HG03469 (cell line): ENCODE measurements at regions not wholly inside any gene's neighbourhood (a gene's known extent, or its start where the extent isn't known, plus 50 kb on each side); places are given as distances from the start of the nearest gene placed in this dataset.

Experiments used
- ATAC-seq: cut with Tn5 transposase; IDR thresholded peaks from one replicate; pipeline ENCODE4 v1.9.1; 2021; ENCODE audit warnings: mild to moderate bottlenecking, moderate library complexity, moderate number of reproducible peaks; ENCODE audit not compliant: unreplicated experiment

GRCh38 chr5:76030343-76030742 is 52.8 kb upstream of the SV2C start:
- no peak for ATAC-seq

DNA sequence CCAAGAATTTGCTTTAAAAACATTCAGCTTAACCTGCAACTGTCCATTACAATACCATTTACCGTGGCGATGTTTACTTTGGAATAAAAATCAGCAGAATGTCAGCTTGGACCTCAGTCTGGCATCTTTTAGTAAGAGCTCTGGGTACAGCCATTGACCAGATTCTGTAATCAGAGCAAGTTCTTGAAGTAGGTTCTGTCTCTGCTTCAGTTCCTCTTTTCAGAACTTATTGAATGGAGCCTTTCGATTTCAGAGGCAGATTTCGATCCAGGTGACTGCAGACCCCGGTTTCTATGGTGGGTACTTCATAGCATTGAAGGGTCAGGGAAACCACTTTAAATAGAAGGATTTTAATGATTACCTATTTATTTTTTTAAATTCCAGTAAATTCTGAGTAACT is 53.4 kb upstream of the SV2C start:
- ATAC-seq: no peak

- no peak for ATAC-seq
These were observed 57.4 kb upstream of the SV2C start for GRCh38 chr5:76025790-76026189.

DNA sequence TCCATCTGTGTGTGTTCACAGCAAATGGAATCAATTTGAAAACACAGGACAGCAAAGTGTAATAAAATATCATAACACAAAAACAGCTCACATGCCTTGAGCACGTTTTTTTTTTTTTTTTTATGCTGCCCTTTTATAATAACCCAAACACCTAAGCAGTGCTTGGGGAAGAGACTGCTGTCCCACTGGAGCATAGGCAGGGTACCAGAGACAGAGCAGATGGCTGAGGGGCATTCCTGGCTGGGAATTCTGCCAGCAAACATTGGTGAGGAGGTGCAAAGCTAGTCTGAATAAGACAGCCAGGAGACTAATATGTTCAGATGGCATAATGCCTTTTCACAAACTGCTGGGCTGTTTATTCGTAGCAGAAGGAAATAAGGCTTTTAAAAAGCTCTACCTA is 58.1 kb upstream of the SV2C start:
- no peak for ATAC-seq

DNA sequence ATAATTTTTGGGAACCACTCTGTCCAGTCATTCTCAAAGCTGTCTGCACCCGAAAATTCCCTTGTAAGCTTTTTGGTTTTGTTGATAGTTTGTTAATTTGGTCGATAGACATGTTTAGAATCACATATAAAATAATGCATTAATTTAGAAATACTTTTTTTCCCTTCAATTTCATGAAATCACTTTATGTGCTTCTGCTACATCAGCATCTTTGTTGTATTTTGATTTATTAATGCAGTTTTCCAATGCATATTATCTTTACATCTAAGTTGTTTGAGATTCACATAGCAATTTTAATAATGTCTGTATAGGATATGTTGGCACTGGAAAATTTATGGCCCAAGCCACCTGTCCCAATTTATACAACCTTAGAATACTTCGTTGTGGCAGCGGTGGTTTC is 60.6 kb upstream of the SV2C start:
- ATAC-seq: no peak

DNA sequence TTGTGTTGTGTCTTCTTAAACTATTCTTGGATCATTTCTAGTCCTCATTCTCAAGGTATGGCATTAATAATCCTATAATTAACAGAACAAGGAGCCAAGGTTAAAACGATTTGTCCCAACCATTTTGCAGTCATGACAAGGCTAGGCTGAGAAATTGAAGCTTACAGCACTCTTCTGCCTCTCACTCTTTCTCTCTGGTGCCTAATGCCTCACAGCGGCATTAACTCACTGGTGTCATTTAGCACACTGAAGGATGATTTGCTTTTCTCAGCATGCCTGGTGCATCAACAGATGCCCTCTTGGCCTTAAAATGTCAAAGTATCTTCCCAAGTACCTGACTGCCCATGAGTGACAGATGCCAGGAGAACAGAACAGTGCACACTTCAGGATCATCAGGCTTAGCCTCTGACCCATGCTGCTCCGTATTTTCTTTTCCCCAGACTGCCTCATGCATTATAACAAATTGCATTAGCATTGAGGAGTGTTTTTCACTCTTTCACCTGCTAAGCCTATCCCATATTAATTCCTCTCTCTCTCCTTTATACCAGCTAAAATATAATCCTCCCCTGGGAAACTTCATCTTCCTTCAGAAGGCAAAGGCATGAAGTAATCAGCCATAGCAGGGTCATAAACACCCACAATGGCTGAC is 61.1 kb upstream of the SV2C start:
- ATAC-seq: no peak

DNA sequence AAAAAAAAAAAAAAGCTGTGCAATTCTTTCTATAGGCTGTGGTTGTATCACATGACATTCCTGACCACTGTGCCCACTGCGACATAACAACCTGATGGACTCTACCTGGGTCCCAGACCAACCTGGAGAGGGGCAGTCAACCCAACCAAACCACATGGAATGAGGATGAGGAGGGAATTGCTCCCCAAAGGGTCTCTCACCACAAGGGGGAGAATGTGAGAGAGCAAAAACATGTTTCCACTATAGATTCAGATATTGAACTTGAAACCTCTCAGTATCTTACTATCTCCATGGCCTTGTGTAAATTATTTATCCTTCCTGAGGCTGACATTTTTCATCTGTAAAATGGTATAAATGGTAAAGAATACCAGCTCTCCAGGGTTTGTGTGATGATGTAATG is 66.9 kb upstream of the SV2C start:
- ATAC-seq: no peak

DNA sequence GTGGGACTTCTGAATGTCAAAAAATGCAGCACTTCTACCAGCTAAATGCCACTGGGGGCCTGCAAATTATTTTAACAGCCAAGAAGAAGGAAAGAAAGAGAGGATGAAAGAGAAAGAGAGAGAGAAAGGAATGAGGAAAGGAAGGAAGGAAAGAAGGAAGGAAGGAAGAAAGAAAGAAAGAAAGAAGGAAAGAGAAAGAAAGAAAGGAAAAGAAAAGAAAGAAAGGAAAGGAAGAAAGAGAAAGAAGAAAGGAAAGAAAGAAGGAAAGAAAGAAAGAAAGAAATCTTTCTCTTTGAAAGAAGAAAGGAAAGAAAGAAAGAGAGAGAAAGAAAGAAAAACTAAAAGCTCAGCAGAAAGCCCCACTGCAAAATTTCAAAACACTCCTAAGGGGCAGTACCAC is 69.2 kb upstream of the SV2C start:
- ATAC-seq: no peak

- ATAC-seq: no peak
These were observed 75.3 kb upstream of the SV2C start for GRCh38 chr5:76007904-76008303.

DNA sequence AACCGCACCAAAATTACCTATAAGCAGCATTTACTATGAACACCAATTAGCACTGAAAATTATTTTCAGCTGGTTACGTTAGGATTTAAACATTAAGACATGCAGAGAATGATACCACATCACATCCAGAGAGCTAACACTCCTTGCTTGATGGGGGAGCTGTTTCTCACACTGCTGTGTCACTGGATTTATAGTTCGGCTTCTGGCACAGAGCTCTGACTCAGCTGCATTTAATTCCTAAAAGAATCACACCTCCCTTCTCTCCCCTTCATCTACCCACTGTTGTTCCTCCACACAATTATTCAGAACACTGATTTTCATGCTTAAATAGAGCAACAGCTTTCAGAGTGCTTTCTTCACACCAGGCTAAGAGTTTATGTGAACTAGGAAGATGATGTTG is 82.6 kb upstream of the SV2C start:
- no peak for ATAC-seq

DNA sequence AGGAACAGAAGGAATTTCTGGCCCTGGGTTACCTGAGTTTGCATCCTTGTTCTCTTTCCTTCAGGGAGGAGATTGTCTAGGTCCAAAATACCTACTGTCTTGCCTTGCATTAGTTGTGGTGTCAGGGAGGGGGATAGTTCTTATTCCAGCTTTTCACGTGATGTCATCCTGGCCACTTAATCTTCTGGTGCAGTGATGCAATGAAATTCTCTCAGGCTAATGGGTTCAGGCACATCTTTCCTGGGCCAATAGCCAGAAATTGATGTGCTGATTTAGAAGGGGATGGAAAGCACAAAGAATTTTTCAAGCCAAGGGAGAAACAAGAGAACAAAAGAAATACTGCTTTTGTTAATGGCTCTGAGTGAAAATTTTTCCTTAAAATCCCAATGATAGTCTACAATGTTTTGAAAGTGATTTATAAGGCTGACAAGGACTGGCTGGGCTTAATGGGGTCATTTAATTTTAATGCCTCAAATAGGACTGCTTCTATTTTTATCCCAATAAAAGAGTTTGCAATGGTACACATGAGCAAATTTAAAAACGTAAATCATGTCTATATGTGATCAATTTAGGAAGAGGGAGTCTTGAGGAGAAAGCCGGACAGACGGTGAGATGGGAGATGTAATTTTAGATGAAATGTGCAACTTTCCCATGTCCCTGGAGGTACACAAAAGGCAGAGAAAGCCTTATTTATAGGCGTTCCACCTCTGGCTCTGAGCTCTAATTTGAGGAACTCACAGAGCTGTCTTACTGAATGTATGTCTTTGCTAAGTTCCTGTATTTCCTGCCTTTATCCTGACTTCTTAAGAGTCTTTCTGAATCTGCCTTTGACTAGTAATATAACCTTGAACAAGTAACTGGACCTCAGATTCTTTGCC is 89.3 kb upstream of the SV2C start:
- ATAC-seq: no peak

DNA sequence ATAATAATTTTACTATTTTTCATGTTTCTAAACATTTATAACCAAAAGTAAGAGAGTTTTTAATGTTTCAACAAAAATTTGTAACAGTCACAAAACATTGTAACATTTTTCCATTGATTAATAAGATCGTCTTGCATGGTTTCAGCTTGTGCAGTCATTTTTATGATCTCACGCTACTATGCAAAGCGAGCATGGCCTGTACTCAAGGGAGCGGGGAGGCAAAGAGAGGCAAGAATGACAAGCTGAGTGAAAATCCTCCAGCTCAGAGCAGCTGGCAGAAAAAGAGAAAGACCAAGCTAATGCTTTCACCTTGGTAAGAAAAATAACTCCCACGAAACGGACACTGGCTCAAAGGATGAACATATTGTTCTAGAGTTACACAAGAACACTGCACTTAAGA is 90.0 kb upstream of the SV2C start:
- no peak for ATAC-seq

GRCh38 chr5:75992753-75993152 is 90.4 kb upstream of the SV2C start:
- no peak for ATAC-seq

DNA sequence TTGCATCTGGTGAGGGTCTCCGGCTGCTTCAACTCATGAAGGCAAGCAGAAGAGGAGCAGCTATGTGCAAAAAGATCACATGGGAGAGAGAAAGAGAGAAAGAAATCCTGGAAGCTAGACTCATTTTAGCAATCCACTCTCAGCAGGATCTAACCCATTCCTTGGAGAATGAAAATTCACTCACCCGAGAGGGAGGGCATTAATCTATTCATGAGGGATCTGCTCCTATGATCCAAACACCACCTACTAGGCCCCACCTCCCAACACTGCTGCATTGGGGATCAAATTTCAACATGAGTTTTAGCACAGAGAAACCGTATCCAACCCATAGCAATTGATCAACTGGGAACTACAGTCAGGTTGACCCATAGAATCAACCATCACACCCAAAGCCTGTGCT is 98.1 kb upstream of the SV2C start:
- ATAC-seq: no peak

- no peak for ATAC-seq
These were observed 107.7 kb upstream of the SV2C start for GRCh38 chr5:75975496-75975895.

- ATAC-seq: no peak
These were observed 117.9 kb upstream of the SV2C start for GRCh38 chr5:75965292-75965691.

DNA sequence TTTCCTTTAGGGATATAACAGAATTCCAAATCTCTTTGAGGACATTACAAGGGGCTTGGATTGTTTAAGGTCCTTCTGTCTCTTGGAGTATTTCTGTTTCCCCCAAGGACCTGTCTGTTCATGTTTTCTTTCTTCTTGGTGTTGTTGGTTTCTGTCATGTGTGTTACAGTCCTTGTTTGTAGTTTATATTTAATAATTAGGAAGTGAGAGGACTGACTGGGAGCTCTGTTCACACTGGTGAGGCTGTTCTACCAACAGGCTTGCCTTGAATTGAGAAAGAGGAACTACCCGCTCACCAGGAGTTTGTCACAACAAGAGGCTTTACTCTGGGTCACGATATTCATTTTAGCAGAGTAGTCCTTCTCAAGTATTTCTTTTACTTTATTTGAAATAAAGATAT is 119.2 kb upstream of the SV2C start:
- ATAC-seq: no peak

DNA sequence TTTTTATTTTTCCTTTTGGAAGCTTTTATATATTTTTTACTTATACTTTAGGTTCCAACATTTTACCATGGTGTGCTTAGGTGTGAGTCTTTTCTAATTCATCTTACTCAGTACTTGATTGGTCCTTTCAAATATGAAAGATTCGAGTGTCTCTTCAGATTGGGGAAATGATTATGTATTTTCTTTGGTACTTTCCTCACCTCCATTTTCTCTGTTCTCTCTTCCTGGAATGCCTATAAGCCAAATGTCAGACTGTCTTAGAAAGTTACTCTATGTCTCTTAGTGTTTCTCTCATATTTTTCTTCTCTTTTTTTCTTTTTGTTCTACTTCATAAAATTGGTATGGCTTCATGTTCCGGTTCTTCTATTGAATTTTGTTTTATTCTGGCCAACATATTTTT is 119.6 kb upstream of the SV2C start:
- ATAC-seq: no peak

DNA sequence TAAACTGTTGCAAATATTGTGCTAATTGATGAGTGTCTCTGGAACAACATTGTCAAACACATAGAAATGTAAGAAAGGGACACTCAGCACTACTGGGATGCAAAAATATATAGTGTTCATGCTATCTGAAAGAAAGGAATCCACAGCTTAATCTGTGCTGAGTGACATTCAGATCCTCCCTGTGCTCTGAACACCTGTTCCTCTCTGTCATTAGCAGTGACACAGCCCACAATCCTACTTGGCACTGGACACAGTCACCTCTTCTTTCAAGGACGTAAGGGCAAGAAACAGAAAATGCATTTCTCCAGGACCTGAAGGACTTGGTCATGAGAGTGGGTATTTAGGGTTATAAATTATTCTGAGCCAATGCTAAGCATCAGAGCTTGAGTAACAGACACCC is 121.4 kb upstream of the SV2C start:
- no peak for ATAC-seq

DNA sequence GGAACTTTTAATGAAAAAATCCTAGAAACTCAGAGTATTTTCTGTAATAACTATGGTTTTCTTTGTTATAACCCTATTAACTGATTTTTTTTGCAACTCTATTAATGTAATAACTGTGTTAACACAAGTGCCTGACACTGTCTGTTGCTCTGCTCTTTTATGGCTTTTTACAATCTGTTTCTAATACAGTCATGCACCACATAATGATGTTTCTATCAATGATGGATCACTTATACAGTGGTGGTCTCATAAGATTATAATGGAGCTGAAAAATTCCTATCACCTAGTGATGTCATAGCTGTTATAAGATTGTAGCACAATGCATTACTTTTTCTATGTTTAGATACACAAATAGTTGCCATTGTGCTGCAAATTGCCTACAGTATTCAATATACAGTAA is 123.1 kb upstream of the SV2C start:
- ATAC-seq: no peak

- ATAC-seq: no peak
These were observed 130.2 kb upstream of the SV2C start for GRCh38 chr5:75952963-75953362.

DNA sequence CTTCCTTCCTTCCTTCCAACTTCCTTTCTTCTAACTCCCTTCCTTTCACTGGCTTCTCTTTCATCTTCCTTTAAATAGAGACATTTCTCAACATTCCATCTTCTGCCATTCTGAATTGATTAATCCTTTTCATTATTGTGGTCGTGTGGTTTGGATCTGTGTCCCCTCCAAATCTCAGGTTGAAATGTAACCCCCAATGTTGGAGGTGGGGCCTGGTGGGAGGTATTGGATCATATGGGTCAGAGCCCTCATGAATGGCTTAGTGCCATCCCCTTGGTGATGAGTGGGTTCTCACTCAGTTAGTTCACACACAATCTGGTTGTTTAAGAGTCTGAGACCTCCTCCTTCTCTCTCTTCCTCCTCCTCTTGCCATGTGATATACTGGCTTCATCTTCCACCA is 130.9 kb upstream of the SV2C start:
- ATAC-seq: no peak

GRCh38 chr5:75951716-75952115 is 131.5 kb upstream of the SV2C start:
- ATAC-seq: no peak
